ENCODE measurements at regions not wholly inside any gene's neighbourhood (a gene's known extent, or its start where the extent isn't known, plus 50 kb on each side); places are given as distances from the start of the nearest gene placed in this dataset.
"Not testable (repeated sequence)": the region's sequence is repeated elsewhere in the genome, so short reads cannot be mapped to it uniquely, and the experiment has no call there.

DNA sequence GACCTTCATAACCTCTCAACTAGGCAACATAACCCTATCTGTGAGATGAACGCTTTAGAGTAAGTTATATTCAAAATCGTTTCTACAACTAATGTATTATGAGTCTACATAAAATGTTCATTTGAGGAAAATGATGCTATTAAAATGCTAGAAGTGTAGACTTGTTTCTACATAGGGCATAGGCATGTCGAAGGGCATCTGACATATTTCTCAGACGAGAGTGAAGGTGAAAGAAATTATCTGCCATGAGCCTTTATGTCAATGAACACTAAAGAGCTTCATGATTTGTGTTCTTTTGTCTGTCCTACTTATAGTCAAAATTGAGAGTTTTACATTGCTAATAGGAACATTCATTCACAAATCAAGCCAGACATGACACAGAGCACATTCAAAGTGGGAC, 811.8 kb downstream of the RAB28 start:
- no peak for DNase-seq

DNA sequence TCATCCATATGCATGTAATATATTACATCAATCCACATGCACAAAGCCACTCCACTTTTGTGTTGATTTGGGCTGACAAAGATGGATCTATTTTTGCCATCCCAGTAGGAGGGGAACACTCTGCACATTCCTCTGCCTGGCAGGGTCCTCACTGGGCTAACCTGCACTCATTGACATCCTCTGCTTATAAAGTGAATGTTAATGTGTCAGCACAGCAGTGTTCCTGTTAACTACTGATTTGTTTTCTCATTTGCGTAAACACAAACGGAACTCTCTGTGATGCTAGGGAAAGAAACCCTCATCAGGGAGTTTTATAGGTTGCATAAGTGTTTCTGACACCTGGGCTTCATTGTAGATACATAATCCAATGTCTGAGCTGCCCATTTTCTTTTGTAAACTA, 826.0 kb downstream of the RAB28 start:
- DNase-seq = no peak

DNA sequence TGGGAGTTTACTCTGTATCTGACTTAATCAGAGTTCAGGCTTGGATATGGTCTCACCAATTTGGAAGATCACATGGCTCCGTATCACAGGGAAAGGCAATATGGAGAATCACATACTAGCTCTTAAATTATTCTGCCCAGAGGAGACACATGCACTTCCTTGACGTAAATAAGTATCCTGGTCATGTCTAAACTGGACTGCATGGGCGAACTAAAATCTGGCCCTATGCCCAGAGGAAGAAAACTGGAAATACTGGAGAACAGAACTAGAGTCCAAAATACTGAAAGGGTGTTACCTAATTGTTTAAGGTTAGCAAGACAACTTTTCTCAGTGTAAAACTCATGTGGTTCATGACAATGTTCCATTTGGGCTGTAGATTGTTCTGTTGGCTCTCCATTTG, 832.3 kb downstream of the RAB28 start:
- no peak for DNase-seq

DNA sequence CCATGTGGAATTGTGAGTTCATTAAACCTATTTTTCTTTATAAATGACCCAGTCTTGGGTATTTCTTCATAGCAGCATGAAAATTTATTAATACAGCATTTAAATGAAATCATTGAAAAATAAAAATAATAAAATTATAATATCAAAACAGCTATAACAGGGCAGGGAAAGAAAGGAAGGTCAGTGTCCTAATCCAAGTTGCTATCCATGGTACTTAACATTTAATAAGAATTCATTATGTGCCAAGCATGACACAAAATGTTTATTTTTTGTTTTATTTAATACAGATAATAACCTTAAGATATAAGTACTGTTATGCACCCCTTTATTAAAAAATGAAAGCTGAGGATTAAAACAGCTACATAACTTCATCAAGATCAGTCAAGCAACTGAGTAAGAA, 838.4 kb downstream of the RAB28 start:
- no peak for DNase-seq

DNA sequence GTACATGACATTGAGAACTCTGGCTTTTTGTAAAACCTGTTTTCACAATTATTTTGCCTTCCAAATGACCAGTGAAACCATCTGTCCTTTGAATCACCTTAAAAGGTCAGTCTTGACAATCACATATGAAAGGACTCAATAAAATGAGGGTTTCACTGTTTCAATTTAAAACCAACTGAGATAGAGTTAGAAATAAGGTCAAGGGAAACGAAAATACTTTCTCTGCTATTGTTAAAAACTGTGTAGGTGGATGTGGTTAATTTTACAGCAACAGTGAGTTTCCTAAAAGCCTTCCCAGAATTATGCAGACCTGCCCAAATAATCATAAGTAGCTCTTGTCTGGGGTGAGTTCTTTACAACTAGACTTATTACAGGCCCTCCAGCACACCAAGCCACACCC, 839.9 kb downstream of the RAB28 start:
- no peak for DNase-seq

DNA sequence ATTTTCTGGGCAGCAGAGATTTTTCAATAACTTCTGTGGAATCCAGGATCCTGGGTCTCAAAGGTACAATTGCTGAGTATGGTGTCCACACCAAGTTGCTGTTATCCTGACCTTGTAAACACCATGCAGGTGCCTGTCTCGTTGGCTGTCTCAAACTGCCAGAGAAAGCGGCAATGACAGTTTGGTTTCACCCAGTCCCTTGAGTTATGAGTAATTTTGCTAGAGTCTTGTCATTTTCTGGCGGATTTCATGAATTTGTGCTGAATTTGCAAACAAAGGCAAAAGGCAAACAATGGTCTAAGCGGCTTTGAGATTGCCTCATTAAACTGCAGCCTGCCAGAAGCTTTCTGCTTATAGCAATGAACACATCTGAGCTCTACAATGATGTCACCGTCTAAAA, 847.9 kb downstream of the RAB28 start:
- DNase-seq = no peak

DNA sequence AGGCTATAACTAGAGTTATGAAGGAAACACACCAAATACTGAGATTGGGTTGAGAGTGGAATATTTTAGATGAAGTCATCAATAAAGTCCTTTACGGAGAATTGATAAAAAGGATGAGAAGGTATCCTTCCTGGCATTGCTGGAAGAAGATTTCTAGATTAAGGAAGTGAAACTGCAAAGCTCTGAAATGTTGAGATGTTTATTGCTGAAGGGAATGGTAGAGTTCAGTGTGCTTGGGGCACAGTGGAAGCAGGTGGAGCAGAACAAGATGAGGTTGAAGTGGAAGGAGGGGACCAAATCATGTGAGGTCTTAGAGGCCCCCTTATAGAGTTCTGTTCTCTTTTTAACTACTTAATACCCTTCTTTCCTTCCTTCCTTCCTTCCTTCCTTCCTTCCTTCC, 848.5 kb downstream of the RAB28 start:
- DNase-seq = no peak

DNA sequence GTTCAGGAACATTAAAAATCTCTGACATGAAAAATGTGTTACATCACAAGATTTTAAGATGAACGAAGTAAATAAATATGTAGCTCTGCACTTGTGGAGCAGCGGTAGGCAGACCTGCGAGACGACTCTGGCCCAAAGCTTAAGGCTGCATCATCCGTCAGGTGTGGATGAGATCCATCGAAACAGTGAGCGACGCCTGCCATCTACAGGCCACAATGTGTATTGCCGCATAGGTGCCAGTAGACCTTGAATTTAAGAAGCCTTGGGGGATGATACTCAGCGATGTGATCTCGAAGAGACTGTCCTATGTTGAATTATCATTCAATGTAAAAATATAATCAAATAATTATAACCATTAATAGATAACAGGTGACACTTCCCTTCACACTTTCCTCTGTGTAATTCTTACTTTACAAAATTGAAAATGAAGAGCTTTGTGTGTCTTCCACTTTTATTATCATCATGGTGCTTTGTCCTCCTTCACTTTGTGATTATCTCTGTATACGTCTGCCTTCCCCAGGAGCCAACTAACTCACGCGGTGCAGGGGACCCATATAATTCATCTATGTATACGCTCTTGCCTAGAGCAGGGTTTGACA, 851.0 kb downstream of the RAB28 start:
- peak; percentile 49 for DNase-seq

DNA sequence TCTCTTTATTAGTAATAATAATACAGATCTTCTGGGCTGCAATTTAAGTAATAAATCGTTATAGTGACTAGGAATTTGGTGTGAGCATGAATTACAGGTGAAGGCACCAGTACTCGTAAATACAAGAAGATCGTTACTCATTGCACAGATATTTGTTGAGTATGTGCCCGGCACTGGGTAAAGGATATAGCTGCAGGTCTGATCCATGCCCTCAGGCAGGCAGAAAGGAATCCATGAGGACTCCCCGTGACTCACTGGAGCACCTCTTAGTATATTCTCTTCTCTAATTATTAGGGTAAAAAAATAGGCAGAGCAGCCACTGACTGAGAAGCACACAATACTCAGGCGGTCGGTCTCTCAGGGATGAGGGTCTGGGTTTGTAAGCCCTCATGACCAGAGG, 868.3 kb downstream of the RAB28 start:
- DNase-seq = no peak

DNA sequence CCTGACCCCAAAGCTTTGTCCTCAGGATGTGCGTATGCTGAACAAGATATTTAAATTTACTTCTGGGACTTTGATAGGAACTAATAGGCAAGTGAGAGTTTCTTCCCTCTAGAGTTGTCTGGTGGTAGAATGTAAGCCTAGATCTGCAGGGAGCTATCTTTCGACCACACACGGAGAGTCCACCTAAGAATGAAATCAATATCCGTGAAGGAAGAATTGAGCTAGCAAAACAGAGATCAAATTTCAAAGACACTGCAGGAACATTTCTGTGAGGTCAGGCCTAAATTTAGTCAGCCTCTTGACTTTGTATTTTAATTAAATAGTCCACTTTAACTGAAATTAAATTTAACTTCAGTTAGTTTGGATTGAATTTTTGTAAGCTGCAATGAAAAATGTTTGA, 871.3 kb downstream of the RAB28 start:
- no peak for DNase-seq

DNA sequence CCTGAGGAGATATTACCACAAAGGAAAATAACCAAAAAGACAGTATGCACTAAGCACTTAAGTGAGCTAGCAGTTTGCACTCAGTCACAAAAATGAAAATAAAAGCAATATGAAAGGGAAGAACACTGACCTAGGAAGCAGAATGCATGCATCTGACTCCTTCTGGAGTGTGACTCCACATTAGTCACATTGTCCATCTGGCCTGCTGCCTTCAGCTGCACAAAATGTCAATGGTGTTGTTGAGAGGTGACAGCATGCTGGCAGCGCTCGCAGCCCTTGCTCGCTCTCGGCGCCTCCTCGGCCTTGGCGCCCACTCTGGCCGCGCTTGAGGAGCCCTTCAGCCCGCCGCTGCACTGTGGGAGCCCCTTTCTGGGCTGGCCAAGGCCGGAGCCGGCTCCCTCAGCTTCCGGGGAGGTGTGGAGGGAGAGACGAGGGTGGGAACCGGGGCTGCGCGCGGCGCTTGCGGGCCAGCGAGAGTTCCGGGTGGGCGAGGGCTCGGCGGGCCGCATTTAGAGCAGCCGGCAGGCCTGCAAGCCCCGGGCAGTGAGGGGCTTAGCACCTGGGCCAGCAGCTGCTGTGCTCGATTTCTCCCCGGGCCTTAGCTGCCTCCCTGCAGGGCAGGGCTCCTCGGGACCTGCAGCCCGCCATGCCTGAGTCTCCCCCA, 874.8 kb downstream of the RAB28 start:
- DNase-seq = not testable (repeated sequence)

DNA sequence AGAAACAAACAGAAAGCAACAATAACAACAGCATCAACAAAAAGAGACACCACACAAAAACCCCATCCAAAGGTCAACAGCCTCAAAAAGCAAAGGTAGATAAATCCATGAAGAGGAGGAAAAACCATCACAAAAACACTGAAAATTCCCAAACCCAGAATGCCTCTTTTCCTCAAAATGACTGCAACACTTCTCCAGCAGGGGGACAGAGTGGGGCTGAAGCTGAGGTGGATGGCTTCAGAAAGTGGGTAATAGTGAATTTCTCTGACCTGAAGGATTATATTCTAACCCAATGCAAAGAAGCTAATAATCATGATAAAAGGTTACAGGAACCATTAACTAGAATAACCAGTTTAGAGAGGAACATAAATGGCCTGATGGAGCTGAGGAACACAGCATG, 888.2 kb downstream of the RAB28 start:
- DNase-seq = no peak

DNA sequence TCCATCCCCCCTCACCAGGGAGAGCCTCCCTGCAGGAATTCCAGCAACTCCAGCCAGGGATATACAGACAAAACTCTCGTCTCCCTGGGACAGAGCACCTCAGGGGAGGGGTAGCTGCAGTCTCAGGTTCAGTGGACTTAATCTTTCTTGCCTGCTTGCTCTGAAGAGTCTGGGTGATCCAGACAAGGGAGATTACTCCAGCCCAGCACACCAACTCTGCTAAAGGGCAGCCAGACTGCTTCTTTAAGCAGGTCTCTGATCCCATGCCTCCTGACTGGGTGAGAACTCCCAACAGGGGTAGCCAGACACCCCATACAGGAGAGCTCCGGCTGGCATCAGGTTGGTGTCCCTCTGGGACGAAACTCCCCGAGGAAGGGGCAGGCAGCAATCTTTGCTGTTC, 888.7 kb downstream of the RAB28 start:
- no peak for DNase-seq

DNA sequence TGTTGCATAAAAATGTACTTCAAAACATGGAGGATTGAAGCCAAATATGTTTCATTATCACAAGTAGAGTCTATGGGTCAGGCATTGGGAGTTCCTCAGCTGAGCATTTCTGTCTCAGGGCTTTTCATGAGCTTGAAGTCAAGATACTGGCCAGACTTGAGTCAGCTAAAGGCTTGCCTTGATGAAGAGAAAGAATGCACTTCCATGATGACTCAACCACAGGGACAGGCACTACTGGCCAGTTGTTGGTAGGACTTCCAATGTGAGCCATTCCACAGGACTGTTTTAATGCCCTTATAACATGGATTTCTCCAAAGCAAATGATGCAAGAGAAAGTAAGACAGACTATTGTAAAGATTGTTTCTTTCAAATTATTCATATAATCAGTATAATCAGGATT, 895.6 kb downstream of the RAB28 start:
- DNase-seq = no peak

DNA sequence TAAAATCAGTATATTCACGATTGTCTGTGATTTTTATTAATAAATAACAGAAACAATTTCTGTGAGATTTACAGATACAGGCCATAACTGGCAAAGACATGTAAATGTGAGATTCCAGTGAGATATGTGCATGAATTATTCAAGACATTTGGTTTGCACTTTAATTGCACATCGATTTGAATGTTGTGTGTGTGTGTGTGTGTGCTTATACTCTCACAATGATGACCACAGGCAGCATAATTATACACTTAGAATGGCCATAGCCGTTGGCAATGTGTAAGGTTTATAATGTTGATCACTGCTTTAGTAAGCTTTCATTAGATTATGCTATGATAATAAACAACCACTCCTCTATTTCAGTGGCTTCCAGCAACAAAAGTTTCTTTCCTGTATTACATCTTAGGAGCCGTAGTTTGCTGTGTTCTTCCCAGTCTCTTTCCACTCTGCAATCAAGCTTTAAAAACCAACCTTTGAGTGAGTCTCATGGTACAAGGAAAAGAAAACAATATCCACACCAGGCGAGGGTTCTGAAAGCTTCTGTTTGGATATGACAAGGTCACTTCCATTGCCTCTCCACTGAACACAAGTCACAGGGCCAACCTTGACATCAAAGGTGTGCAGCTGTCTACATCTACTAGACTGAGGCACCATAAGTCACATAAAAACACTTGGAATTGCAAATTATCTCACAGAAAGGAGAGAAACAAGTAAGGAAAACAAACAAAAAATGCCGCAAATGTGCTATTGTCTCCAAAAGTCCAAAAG, 897.7 kb downstream of the RAB28 start:
- no peak for DNase-seq

DNA sequence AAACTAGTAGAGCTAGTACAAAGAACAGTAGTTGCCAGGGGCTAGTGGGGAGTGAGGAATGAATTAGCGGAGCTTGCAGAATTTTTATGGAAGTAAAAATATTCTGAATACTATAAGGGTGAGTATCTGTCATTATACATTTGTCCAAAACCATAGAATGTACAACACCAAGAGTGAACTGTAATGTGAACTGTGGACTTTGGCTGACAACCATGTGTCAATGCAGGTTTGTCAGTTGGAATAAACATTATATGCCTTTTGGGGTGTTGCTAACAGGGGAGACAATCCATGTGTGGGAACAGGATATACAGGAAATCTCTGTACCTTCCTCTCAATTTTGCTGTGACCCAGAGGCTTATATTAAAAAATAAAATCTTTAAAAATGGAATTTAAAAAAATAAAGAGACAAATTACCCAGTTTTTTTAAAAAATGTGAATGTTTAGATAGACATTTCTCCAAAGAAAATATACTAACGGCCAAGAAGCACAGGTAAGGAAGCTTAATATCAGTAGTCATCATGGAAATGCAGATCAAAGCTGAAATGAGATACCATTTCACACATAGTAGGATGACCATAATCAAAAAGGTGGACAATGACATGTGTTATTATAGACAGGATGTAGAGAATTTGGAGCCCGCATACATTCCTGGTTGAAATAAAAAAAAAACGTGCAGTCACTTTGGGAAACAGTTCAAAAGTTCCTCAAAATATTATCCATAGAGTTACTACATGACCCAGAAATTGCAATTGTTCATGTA, 899.8 kb downstream of the RAB28 start:
- DNase-seq = no peak

DNA sequence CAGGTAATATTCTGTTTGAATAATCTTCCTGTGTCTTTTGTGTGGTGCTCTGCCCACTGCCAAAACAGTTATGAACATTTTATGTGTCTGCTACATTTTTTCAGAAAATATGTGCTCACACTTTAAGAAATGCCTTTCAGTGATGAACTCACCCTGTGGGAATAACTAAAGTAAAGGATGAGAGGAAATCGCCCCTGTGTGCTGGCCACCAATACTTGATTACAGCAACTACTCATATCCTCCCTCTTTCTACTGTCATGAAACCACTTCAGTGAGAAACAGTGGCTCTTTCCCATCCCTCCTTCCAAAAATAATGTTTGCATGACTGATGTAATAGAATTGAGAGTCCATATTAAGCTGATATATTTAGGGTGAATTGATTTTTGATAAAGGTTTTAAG, 900.9 kb downstream of the RAB28 start:
- DNase-seq = no peak

DNA sequence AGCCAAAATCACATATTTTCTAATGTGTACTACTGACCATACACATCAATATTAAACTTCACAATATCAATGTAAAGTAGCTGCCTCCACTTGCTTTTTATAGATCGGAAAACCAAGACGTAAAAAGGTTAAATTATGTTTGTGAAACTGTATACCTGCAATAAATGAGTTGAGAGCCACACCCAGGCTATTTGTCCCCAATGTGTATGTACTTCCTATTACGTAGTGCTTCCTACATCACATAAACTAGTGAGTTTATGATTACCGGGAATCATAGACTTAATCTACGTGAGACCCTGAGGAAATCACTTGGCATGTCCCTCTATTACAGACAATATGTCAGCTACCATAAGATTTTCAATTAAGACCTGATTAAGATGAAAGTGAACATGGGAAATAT, 903.4 kb downstream of the RAB28 start:
- no peak for DNase-seq

DNA sequence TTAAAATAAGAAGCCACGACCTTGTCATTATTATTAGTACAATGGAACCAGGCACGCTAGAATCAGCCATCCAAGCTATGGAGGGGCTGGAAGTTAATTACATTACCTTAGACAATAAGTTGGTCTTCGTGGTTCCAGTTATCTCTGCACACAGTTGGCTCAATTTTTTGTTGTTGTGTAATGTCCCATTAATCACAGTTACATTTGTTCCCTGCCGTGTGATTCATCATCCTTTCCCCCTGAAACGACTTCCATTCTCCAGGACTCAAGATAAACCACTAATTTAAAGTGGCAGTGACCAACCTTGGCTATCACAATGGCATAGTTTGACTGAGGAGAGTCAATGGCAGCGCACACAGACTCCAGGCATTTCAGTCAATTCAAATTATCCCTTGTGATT, 905.0 kb downstream of the RAB28 start:
- no peak for DNase-seq

DNA sequence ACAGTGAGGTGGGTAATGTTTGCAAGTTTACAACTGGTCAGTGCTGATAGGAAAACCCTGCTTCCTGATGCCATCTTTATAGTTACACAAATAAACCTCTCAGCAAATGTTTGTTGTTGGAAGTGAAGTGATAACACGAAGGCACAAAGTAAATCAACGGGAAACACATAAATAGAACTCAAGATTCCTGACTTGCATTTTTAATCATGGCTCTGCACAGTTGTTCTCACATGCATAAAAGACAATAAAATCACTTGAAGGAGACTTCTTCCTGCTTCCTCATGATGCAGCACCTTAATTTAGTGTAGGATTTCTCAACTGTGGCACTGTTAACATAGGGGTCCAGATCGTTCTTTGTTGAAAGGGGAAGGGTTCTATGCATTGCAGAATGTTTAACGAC, 907.7 kb downstream of the RAB28 start:
- no peak for DNase-seq

DNA sequence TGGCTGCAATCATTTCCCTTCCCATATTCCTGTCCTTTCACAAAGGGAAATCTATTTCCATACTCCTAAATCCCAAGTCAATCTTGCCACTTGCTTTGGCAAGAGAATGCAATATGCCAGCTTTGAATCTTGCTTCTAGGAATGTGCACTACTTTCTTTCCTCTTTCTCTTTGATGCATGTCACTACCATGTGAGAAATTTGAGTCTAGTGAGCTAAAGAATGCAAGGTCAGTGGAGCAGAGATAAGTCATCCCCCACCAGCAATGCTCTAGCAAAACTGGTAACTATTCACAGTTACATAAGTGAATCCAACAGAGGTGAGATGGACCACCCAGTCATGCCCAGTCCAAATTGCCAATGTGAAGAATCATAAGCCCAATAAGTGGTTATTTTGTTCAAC, 910.4 kb downstream of the RAB28 start:
- no peak for DNase-seq

DNA sequence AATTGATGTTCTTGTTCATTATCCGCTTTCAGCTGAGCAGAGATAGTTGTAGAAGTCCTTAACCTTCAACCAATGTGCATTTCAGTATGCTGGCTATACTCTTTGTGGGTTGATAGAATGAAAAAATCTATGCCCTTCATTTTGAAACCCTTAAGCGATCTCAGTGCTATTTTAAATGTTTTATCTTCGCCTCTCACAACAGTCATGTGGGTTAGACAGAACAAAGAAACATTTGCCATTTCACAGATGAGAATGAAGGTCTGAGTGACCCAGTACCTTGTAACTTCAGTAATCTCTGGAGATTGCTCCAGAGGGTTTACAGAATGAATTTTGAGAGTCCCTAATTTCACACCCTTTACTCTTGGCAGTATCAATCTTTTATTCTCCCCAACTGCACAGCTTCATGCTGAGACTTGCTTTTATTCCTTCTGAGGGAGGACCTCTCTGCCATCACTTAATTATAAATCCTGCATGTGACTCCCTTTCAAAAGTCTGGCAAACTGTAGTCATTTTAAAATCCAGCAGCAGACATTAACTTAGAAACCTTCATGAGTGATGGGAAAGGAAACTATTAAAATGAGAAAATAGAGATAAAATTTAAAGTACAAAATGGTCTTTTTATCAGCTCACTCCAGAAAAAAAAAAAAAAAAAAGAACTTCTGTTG, 921.5 kb downstream of the RAB28 start:
- DNase-seq = no peak

DNA sequence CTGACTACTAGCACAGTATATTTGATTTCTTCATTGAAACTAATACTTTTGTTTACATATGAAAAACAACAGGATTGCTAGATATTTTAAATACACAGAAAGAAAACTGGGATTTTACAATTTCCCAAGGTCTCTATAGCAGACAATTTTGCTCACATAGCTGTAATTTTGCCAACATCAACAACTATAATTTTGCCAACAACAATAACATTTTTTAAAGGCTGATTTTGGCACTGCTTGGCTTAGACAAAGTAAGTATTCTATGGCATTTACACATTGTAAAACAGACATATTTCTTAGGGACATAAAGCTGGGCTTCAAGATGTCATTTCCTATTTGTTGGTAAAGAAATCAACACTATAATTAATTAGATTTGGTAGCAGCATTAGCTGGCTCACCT, 922.1 kb downstream of the RAB28 start:
- no peak for DNase-seq

Data from CD4-positive, alpha-beta T cell treated with Interferon gamma for 1 hour (primary cell).